Activated B cell treated with CpG ODN at 0.5 μM for 24 hours (primary cell): ENCODE measurements at regions not wholly inside any gene's neighbourhood (a gene's known extent, or its start where the extent isn't known, plus 50 kb on each side); places are given as distances from the start of the nearest gene placed in this dataset.

Source experiments
- ATAC-seq: fragments of 200-7000 bp; cut with Tn5 transposase; one replicate; pipeline ENCODE4 v1.10.0; 2021; ENCODE audit warnings: low read depth, mild to moderate bottlenecking, moderate library complexity
- CTCF ChIA-PET: fragments of 350-600 bp; sonication (Branson Sonifier 250); formaldehyde crosslinking; loops from one replicate; lab custom pipeline; 2021; ENCODE audit warnings: antibody characterized with exemption; lab: Charles Lee
- POLR2A ChIA-PET: fragments of 350-600 bp; sonication (Branson Sonifier 250); formaldehyde crosslinking; loops from one replicate; lab custom pipeline; 2021; ENCODE audit warnings: antibody characterized with exemption; lab: Charles Lee
- DNase-seq: peaks from one replicate; pipeline ENCODE4 v3.0.0; 2022
- H3K27ac Mint-ChIP-seq: one replicate; pipeline ENCODE4 v1.8.0; 2020; ENCODE audit warnings: mixed read lengths
- H3K27me3 Mint-ChIP-seq: one replicate; pipeline ENCODE4 v1.8.0; 2021; ENCODE audit warnings: mixed read lengths
- H3K36me3 Mint-ChIP-seq: one replicate; pipeline ENCODE4 v1.8.0; 2021; ENCODE audit warnings: low read depth, mixed read lengths
- H3K4me1 Mint-ChIP-seq: one replicate; pipeline ENCODE4 v1.8.0; 2021; ENCODE audit warnings: mixed read lengths
- H3K4me3 Mint-ChIP-seq: one replicate; pipeline ENCODE4 v1.8.0; 2020; ENCODE audit warnings: mild to moderate bottlenecking, mixed read lengths
- H3K9me3 Mint-ChIP-seq: one replicate; pipeline ENCODE4 v1.8.0; 2020; ENCODE audit warnings: mixed read lengths
- intact Hi-C: fragments of 100-400 bp; cut with micrococcal nuclease; formaldehyde crosslinking; loops from one replicate; pipeline ENCODE4 v1.15.1; 2024
- TF ChIP-seq, protein P1 (sequence below): fragments of 200-600 bp; IDR thresholded peaks from one replicate; pipeline ENCODE4 v1.8.0; 2022; ENCODE audit warnings: antibody characterized with exemption, mild to moderate bottlenecking

GRCh38 chr10:62634576-62634975 lies 169.9 kb upstream of the ADO start:
- H3K27ac Mint-ChIP-seq: peak overlapping the region; percentile 60
- TF ChIP-seq, protein P1, sequence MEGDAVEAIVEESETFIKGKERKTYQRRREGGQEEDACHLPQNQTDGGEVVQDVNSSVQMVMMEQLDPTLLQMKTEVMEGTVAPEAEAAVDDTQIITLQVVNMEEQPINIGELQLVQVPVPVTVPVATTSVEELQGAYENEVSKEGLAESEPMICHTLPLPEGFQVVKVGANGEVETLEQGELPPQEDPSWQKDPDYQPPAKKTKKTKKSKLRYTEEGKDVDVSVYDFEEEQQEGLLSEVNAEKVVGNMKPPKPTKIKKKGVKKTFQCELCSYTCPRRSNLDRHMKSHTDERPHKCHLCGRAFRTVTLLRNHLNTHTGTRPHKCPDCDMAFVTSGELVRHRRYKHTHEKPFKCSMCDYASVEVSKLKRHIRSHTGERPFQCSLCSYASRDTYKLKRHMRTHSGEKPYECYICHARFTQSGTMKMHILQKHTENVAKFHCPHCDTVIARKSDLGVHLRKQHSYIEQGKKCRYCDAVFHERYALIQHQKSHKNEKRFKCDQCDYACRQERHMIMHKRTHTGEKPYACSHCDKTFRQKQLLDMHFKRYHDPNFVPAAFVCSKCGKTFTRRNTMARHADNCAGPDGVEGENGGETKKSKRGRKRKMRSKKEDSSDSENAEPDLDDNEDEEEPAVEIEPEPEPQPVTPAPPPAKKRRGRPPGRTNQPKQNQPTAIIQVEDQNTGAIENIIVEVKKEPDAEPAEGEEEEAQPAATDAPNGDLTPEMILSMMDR: no peak
- no peak overlapping the region for H3K4me3 Mint-ChIP-seq
- POLR2A ChIA-PET: interaction anchor here (0.6 to 0.7 kb wide), 2 partner anchors 202 to 268 kb away, joined by 3 to 4 read pairs; no protein-coding TSS in a partner anchor
- H3K9me3 Mint-ChIP-seq: no peaks in the 10 kb centered on the region
- no peaks in the 10 kb centered on the region for H3K27me3 Mint-ChIP-seq
- no peaks in the 10 kb centered on the region for H3K36me3 Mint-ChIP-seq
- H3K4me1 Mint-ChIP-seq: peaks cover 49% of the 10 kb centered on the region
- intact Hi-C loops: loop anchor here (5.0 kb wide), 2 partner anchors 633 to 732 kb away; partner anchors contain the start of gene ARID5B
- CTCF ChIA-PET: interaction anchor here (0.6 to 1.0 kb wide), 5 partner anchors 24 to 182 kb away, joined by 3 read pairs; no protein-coding TSS in a partner anchor
- ATAC-seq (no peak), DNase-seq (no peak)

DNA sequence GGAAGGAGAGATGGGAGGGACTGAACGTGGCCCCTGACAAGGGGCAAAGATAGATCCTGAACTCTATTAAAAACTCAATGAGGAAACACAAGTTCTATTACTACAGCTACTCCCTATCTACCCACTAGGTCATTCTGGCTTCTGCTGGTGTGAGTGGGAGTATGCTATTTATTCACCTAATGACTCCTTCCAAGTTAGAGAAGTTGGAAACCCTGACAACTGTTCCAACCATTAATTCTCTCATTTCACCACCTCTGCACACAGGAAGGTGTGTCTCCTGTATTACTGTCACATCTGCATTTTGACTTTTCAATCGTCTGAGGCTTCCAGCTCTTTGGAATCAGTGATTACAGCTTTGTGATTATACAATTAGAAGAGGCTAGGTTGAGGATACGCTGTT lies 169.4 kb upstream of the ADO start:
- Mint-ChIP-seq H3K4me3 (peak overlapping the region; percentile 20), H3K9me3 (no peaks in the 10 kb centered on the region), H3K36me3 (no peaks in the 10 kb centered on the region), H3K4me1 (peaks cover 50% of the 10 kb centered on the region), H3K27ac (peak overlapping the region; percentile 60), H3K27me3 (no peaks in the 10 kb centered on the region)
- ATAC-seq (no peak), DNase-seq (no peak)
- CTCF ChIA-PET: interaction anchor here (0.6 to 1.2 kb wide), 6 partner anchors 25 to 183 kb away, joined by 3 read pairs; no protein-coding TSS in a partner anchor
- TF ChIP-seq, protein P1: no peak
- POLR2A ChIA-PET: interaction anchor here (0.5 to 0.7 kb wide), 3 partner anchors 94 to 268 kb away, joined by 3 to 7 read pairs (median 4); no protein-coding TSS in a partner anchor
- intact Hi-C loops: no loop called here

DNA sequence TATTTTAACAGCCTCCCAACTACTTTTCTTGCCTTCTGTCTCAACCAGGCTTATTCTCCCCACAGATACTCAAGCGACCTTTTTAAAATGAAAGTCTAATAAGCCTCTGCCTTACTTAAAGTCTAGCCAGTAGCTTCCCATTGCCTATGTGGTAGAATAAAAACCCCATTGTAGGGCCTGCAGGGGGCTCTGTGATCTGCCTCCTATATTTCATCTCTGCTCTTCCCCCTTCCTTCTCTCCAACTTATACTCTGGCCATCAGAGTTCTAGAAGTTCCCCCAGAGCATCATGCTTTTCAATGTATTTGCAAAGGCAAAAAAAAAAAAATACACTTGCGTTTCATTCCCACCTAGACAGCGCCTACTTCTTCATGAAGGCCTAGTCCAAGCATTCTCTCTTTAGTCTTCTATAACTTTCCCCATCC lies 167.7 kb upstream of the ADO start:
- Mint-ChIP-seq H3K4me1 (peaks cover 44% of the 10 kb centered on the region), H3K4me3 (no peak overlapping the region), H3K27me3 (no peaks in the 10 kb centered on the region), H3K9me3 (no peaks in the 10 kb centered on the region), H3K36me3 (no peaks in the 10 kb centered on the region), H3K27ac (no peak overlapping the region)
- intact Hi-C loops: loop anchor here (1.0 kb wide), 2 partner anchors 16 to 179 kb away; partner anchors contain the start of gene EGR2
- ATAC-seq: no peak
- ChIA-PET POLR2A (interaction anchor here (0.9 to 2.6 kb wide), 7 partner anchors 15 to 496 kb away, joined by 3 to 14 read pairs (median 6); partner anchors contain the start of genes ADO, EGR2 and NRBF2), CTCF (interaction anchor here (0.6 to 1.9 kb wide), 5 partner anchors 26 to 455 kb away, joined by 3 to 7 read pairs (median 5); partner anchors contain the start of gene EGR2)
- TF ChIP-seq, protein P1: no peak
- DNase-seq: no peak

GRCh38 chr10:62637249-62638061 lies 167.1 kb upstream of the ADO start:
- H3K36me3 Mint-ChIP-seq: no peaks in the 10 kb centered on the region
- H3K27me3 Mint-ChIP-seq: no peaks in the 10 kb centered on the region
- no peak overlapping the region for H3K4me3 Mint-ChIP-seq
- no peaks in the 10 kb centered on the region for H3K9me3 Mint-ChIP-seq
- DNase-seq (no peak), ATAC-seq (peak; percentile 71)
- intact Hi-C loops: loop anchor here (1.0 kb wide), 2 partner anchors 16 to 179 kb away; partner anchors contain the start of gene EGR2
- POLR2A ChIA-PET: interaction anchor here (0.6 to 2.6 kb wide), 11 partner anchors 12 to 495 kb away, joined by 3 to 14 read pairs (median 5); partner anchors contain the start of genes ADO, EGR2 and NRBF2
- TF ChIP-seq, protein P1: no peak
- peaks cover 38% of the 10 kb centered on the region for H3K4me1 Mint-ChIP-seq
- CTCF ChIA-PET: interaction anchor here (1.0 to 1.9 kb wide), 4 partner anchors 27 to 181 kb away, joined by 3 to 7 read pairs (median 4); partner anchors contain the start of gene EGR2
- no peak overlapping the region for H3K27ac Mint-ChIP-seq
